DOHH2 (cell line): ENCODE measurements at regions not wholly inside any gene's neighbourhood (a gene's known extent, or its start where the extent isn't known, plus 50 kb on each side); places are given as distances from the start of the nearest gene placed in this dataset.
A peak's percentile ranks its signal among the peaks of the same experiment; 100 is the strongest.

Experiments used
- H3F3A ChIP-seq: fragments of 200-600 bp; sonication (generic), shearing (Covaris generic); 2 replicates; pipeline ENCODE4 v1.6.0; 2016; ENCODE audit warnings: antibody characterized with exemption, mild to moderate bottlenecking; ENCODE audit not compliant: control insufficient read depth, insufficient read depth
- H3K27ac ChIP-seq: fragments of 200-600 bp; sonication (generic); 2 replicates; pipeline ENCODE4 v1.5.1; 2014; ENCODE audit warnings: low read depth, mild to moderate bottlenecking, low read length, moderate library complexity
- H3K27me3 ChIP-seq: fragments of 200-600 bp; sonication (generic); 2 replicates; pipeline ENCODE4 v1.6.1; 2014; ENCODE audit warnings: mild to moderate bottlenecking, low read length, mixed read lengths; ENCODE audit not compliant: control insufficient read depth
- H3K36me3 ChIP-seq: fragments of 200-600 bp; sonication (generic); 2 replicates; pipeline ENCODE4 v1.6.1; 2014; ENCODE audit warnings: mild to moderate bottlenecking, low read length, moderate library complexity, mixed read lengths; ENCODE audit not compliant: control insufficient read depth
- H3K4me1 ChIP-seq: fragments of 200-600 bp; sonication (generic); 2 replicates; pipeline ENCODE4 v1.6.1; 2014; ENCODE audit warnings: mild to moderate bottlenecking, low read length, mixed read lengths; ENCODE audit not compliant: control insufficient read depth
- H3K4me2 ChIP-seq: fragments of 200-600 bp; sonication (generic); 2 replicates; pipeline ENCODE4 v1.6.0; 2014; ENCODE audit warnings: mild to moderate bottlenecking, low read length, moderate library complexity
- H3K4me3 ChIP-seq: fragments of 200-600 bp; sonication (generic); 2 replicates; pipeline ENCODE4 v1.5.1; 2014; ENCODE audit warnings: mild to moderate bottlenecking, low read length, mixed read lengths
- H3K79me2 ChIP-seq: fragments of 200-600 bp; sonication (generic); 2 replicates; pipeline ENCODE4 v1.6.1; 2014; ENCODE audit warnings: mild to moderate bottlenecking, low read length, mixed read lengths; ENCODE audit not compliant: control insufficient read depth
- H3K9me2 ChIP-seq: fragments of 200-600 bp; sonication (generic); replicated peaks from 2 replicates; pipeline ENCODE4 v1.6.1; 2014; ENCODE audit warnings: mild to moderate bottlenecking, low read length, mixed read lengths; ENCODE audit not compliant: control insufficient read depth
- H3K9me3 ChIP-seq: fragments of 200-600 bp; sonication (generic); 2 replicates; pipeline ENCODE4 v1.6.1; 2014; ENCODE audit warnings: antibody characterized with exemption, low read length, mixed read lengths; ENCODE audit not compliant: control insufficient read depth, insufficient read depth
- H4K20me1 ChIP-seq: fragments of 200-600 bp; sonication (generic); 2 replicates; pipeline ENCODE4 v1.6.0; 2014; ENCODE audit warnings: low read depth, mild to moderate bottlenecking, antibody characterized with exemption, low read length, moderate library complexity; ENCODE audit not compliant: control insufficient read depth, insufficient read depth
- EZH2phosphoT487 ChIP-seq: fragments of 200-600 bp; sonication (generic); IDR thresholded peaks from 2 replicates; pipeline ENCODE4 v1.6.1; 2017; ENCODE audit warnings: borderline replicate concordance, mild to moderate bottlenecking, antibody characterized with exemption, low read length, moderate library complexity, mixed read lengths
- TF ChIP-seq, protein P1 (sequence below): fragments of 200-600 bp; sonication (generic); IDR thresholded peaks from one replicate; pipeline ENCODE4 v1.5.1; 2014; ENCODE audit warnings: antibody characterized with exemption, mild to moderate bottlenecking, low read depth, low read length; ENCODE audit not compliant: poor library complexity, severe bottlenecking

DNA sequence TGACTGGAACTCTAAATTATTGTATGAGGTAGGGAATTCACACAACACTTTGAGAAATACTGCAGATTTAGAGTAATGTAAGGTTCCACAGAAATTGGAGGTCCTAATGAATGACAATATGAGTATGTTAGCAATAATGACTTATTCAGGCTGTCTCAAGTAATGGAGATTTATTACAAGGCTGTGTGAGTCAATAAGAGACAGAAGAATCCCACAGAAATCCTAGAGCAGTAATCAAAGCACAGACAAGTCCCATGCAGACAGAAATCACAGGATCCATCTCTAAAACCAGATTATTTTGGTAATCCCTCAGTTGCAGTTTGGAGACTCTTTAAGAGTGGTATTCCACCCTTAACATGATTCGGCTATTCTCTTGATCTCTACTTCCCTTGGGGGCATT is 83.6 kb downstream of the FAM161A start:
- no peak for TF ChIP-seq EZH2phosphoT487
- TF ChIP-seq, protein P1, sequence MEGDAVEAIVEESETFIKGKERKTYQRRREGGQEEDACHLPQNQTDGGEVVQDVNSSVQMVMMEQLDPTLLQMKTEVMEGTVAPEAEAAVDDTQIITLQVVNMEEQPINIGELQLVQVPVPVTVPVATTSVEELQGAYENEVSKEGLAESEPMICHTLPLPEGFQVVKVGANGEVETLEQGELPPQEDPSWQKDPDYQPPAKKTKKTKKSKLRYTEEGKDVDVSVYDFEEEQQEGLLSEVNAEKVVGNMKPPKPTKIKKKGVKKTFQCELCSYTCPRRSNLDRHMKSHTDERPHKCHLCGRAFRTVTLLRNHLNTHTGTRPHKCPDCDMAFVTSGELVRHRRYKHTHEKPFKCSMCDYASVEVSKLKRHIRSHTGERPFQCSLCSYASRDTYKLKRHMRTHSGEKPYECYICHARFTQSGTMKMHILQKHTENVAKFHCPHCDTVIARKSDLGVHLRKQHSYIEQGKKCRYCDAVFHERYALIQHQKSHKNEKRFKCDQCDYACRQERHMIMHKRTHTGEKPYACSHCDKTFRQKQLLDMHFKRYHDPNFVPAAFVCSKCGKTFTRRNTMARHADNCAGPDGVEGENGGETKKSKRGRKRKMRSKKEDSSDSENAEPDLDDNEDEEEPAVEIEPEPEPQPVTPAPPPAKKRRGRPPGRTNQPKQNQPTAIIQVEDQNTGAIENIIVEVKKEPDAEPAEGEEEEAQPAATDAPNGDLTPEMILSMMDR = no peak
- H3K27ac ChIP-seq = no peak overlapping the region

GRCh38 chr2:61769093-61769675 is 84.7 kb downstream of the FAM161A start:
- H3F3A ChIP-seq = peaks cover 5% of the 10 kb centered on the region; the same call in 1 of the 2 replicates
- H3K79me2 ChIP-seq = no peaks in the 10 kb centered on the region
- no peak for TF ChIP-seq EZH2phosphoT487
- TF ChIP-seq, protein P1 = no peak
- H3K27ac ChIP-seq = no peak overlapping the region
- H3K4me1 ChIP-seq = peaks cover 9% of the 10 kb centered on the region
- no peaks in the 10 kb centered on the region for H3K9me2 ChIP-seq
- no peaks in the 10 kb centered on the region for H3K27me3 ChIP-seq
- no peaks in the 10 kb centered on the region for H3K36me3 ChIP-seq
- H3K4me2 ChIP-seq = no peak overlapping the region
- H4K20me1 ChIP-seq = no peaks in the 10 kb centered on the region
- H3K9me3 ChIP-seq = 0 out of 2 replicates have a peak, but pooled peaks cover 4% of the 10 kb centered on the region
- no peak overlapping the region for H3K4me3 ChIP-seq

More for the DNA sequence above, 83.6 kb downstream of the FAM161A start:
- Histone ChIP-seq H4K20me1 (no peaks in the 10 kb centered on the region), H3F3A (peaks cover 2% of the 10 kb centered on the region; the same call in 1 of the 2 replicates), H3K4me1 (peaks cover 7% of the 10 kb centered on the region), H3K79me2 (no peaks in the 10 kb centered on the region), H3K27me3 (no peaks in the 10 kb centered on the region), H3K9me3 (no peaks in the 10 kb centered on the region), H3K36me3 (no peaks in the 10 kb centered on the region), H3K9me2 (no peaks in the 10 kb centered on the region), H3K4me3 (no peak overlapping the region), H3K4me2 (no peak overlapping the region)

DNA sequence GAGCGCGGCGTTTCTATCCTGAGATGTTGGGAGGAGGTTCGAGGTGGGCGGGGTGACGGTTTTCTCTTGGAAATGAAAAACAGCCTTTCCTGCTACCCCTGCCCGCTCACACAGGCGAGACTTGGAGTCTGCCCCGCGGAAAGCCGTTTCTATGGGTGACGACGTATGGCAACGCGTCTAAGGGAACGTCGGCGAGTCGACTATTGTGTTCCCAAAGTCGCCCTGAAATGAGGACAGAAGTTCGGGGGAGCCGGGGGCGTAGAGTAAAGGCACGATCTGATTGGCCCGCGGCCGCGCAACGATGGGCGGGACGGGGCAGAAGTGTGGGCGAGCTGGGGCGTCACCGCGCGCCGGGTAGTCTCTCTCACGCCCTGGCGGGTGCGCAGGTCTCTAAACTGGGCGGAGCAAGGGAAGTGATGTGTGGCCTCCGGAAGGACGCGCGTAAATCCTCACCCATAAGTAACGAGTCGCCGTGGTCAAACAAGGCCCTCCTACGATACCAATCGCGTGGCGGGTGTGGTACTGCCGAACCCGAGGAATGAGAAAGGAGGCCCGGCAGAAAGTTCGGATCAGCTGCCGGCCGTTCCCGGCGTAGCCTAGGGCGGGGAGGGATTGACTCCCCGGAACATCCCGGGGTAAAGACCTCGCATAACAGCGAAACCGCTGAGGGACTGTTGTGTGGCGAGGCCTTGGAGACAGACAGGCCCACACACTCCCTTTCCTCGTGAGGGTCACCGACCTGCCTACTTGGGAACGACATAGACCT is 89.6 kb downstream of the FAM161A start:
- Histone ChIP-seq H3K36me3 (no peaks in the 10 kb centered on the region), H3K9me2 (no peaks in the 10 kb centered on the region), H3K9me3 (0 out of 2 replicates have a peak, but pooled peaks cover 4% of the 10 kb centered on the region), H3K79me2 (0 out of 2 replicates have a peak, but pooled peaks cover 3% of the 10 kb centered on the region), H3K4me3 (peak overlapping the region; percentile 79), H4K20me1 (no peaks in the 10 kb centered on the region), H3K4me1 (peaks cover 18% of the 10 kb centered on the region), H3K27me3 (no peaks in the 10 kb centered on the region), H3F3A (peaks cover 5% of the 10 kb centered on the region), H3K27ac (peak overlapping the region; percentile 53), H3K4me2 (peak overlapping the region; percentile 98)
- TF ChIP-seq, protein P1 = peak; percentile 1
- TF ChIP-seq EZH2phosphoT487 = no peak
